Limb (tissue), 2 donors: ENCODE measurements at regions not wholly inside any gene's neighbourhood (a gene's known extent, or its start where the extent isn't known, plus 50 kb on each side); places are given as distances from the start of the nearest gene placed in this dataset.

Experiments used
- DNase-seq, 2 donors: peaks; one replicate each; pipeline ENCODE4 v3.0.0-alpha.2; 2016; ENCODE audit errors: extremely low spot score in 2 of 2

- DNase-seq: no peak
Observed at GRCh38 chr10:123492016-123492415, 174.1 kb upstream of the GPR26 start.

- no peak for DNase-seq
Observed at GRCh38 chr10:123494301-123494808, 171.8 kb upstream of the GPR26 start.

DNA sequence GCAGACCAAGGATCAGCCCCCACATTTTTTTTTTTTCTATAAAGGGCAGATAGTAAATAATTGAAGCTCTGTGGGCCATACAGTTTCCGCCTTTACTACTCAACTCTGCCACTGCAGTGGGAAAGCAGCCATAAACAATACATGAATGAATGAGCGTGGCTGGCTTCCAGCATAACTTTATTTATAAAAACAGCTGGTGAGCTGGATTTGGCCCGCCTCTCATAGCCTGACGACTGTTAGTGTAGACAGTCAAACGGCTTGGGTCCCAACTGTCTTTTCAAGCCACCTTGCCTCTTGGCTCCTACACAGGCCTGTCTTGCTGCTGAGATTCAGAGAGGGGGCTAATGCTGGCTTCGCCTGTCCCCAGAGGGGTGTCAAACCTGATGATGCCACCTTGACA is 169.8 kb upstream of the GPR26 start:
- peak; percentile 64 to 76 for DNase-seq

DNA sequence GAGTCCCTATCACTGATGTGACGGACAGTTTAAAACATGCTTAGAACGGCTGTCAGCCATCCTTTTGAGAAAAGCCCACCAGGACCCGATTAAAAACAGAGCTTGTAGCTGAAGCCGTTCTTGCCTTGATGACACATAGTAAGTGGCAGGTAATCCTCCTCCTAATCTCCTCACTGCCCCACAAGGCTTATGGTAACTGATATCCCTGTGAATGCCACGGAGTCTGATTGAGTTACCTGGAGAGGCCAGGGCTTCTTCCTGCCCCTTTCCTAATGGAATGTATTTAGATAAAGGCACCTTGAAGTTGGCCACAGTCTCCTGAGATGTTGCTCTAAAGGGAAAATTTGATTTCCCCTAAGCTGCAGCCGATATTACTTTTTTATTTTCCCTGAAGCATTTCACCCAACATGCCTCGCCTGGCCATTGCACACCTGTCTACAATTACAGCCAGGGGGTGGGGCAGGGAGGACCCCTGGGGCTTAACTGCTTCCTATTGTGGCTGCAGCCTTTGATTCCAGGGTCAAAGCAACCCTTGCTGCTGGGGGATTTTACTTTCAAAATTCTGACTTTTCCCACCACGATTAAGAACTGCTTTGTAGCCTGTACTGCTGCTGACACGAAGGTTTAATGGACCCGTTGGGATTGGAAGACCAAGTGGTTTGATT is 169.0 kb upstream of the GPR26 start:
- no peak for DNase-seq

DNA sequence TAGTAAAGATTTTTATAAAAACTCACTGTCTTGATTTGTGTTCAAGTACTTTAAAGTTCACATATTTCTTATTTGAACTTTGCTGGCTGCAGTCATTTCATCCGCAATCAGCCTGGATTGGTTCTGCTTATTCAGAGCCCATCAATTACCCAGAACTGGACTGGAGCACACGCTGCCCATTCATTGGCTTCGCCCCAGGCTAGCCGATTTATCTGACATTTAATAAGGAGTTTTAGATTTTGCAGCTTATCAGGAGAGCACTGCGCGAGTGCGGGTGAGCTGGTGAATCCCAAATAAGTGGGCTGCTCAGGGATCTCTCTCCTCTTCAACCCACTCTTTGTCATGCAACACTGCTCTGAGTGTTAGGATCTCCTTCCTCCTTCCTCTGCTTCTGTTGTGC is 166.0 kb upstream of the GPR26 start:
- no peak for DNase-seq

DNA sequence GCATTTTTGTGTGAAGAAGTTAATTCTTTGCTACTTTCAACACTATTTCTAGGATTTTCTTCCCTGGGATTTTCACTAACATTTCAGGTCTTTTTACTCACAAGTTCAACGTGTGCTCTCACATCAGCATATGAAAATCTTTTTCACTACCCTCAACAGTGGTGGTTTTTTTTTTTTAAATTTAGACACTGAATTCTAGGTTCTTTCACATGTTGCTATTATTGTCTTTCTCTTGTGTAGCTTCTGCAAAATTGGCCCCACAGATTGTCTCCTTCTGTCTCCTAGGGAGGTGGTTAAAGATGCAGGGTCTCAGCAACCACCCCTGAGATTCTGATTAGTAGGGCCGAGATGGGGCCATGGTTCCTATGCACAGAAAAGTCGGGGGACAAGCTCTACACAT is 165.0 kb upstream of the GPR26 start:
- DNase-seq: no peak

- no peak for DNase-seq
Observed at GRCh38 chr10:123502983-123503382, 163.2 kb upstream of the GPR26 start.

- no peak for DNase-seq
Observed at GRCh38 chr10:123506455-123506854, 159.7 kb upstream of the GPR26 start.

DNA sequence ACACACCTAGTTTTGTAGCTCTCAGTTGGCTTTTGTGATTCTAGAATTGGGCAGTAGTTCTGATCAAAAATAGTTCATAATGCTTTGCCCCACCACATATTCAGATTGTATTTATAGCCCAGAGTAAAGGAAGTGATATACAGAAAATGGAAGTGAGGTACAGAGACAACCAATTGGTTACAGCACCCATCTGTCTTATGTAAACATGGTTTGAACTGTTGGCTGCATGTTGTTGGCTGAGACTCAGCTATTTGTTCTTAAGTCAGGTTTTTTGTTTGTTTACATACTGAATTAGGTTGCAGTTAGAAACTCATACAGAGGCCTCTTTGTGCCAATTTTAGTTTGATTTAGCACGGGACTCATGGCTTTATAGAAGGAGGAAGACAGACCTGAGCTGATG is 158.9 kb upstream of the GPR26 start:
- no peak for DNase-seq

GRCh38 chr10:123509338-123509737 is 156.8 kb upstream of the GPR26 start:
- no peak for DNase-seq

DNA sequence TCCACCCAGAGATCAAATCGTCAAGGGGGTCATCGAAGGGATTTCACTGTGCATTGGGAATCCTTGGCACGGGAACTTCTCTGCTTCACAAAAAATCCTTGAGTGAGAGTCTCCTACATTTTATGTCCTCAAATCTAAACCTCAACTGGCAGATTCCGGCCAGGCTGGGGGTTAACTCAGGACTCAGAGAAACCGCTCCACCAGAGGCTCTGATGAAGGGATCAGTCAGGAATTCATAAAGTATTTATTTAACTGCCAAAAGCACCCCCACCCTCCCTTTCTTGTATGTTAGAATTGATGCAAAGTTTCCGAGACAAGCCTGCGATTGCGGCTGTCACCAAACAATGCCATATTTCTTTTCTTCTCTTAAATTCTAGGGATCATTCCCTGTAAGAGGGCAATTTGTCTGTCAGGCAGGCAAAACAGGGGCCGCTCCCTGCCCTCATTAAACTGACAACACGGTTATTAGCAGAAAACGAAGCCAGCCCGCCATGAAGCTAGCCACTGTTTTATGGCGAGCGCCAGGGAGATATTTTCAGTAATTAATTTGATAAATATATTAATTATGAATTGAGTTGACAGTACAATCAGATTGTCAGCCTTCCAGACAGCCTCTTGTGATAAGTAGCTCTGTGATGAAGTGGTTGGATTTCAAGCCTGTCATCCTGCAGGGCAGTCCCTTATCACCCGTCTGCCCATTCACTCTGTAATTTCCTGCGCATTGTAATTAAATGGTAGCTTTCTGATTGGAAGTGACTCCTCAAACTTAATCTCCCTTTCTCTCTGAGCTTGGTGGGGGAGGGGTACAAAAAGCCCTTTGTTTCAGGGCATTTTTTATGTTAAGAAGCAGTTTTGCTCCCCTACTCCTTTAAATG is 153.0 kb upstream of the GPR26 start:
- DNase-seq: no peak

DNA sequence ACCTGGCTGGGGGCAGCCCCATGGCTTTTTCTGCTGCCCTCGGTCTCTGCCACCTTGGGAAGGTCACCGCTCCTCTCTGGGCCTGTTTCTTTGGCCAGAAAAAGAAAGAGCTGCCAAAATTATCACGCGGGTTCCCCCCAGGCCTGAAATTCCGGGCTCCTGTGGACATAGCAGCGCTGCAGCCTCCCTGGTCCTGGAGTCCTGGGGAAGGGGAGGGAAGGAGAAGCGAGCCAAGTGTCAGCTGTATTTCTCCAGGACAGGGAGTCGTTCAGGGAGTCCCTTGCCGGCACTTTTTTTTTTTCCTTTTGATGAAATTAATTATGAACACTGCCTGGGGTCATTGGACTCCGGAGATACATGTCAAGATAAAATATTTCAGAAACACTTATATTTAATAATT is 152.3 kb upstream of the GPR26 start:
- DNase-seq: no peak

DNA sequence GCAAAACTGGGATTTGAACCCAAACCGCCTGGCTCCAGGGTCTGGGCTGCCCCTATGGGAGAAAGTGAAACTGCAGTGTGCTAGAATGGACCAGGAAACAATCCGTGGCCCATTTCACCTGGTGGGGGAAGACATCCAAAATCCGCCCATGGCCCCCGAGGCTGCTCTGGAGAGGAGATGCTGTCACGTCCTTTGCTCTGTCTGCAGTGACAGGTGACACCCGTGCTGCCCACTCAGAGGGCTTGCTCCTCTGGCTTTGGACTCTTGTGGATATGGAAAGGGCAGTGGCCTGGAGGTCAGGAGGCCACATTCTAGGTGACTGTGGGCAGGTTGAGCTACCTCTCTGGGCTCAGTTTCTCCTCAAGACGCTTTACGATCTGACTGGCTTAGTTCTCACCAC is 151.2 kb upstream of the GPR26 start:
- DNase-seq: no peak

DNA sequence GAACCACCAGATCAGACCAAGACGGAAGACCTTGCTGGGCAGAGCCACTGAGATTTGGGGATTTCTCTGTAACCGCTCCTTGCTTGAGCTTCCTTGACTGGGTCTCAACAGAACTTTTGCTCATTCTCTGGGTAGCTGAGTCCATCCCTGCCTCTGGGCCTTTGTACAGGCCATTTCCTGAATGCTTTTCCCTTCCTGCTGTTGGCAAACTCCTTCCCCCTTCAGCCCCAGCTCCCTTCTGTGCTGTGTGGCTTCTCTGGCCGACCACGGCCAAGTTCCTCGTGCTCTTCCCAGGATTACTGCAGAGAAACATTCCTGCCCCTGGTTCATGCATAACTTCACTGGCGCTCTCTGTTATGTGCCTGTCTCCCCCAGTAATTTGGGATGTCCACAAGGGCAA is 150.5 kb upstream of the GPR26 start:
- DNase-seq: no peak

GRCh38 chr10:123516291-123516690 is 149.9 kb upstream of the GPR26 start:
- no peak for DNase-seq

- no peak for DNase-seq
Observed at GRCh38 chr10:123517426-123517825, 148.7 kb upstream of the GPR26 start.

- DNase-seq: no peak
Observed at GRCh38 chr10:123517901-123518300, 148.3 kb upstream of the GPR26 start.

DNA sequence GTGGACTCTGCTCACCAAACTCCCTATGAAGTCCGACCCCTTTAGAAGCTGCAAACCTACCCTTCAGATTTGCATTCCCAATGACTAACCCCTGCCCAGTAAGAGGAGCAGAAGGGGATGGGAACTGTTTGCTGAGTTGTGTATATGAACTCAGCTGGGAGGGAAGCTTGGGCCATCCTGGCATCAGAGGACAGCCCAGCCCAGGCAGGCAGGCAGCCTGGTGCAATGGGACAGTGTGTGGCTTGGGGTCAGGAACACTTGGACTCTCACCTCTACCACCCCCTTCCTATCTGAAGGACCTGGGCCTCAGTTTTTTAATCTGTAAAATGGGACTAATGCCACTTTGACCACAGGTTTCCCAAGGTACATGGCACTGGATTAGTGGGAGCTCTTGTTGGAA is 147.4 kb upstream of the GPR26 start:
- no peak for DNase-seq

GRCh38 chr10:123519861-123520260 is 146.3 kb upstream of the GPR26 start:
- DNase-seq: no peak

GRCh38 chr10:123521076-123521475 is 145.1 kb upstream of the GPR26 start:
- no peak for DNase-seq

GRCh38 chr10:123521556-123521955 is 144.6 kb upstream of the GPR26 start:
- no peak for DNase-seq

- DNase-seq: no peak
Observed at GRCh38 chr10:123522702-123523312, 143.3 kb upstream of the GPR26 start.
